Tibial artery (tissue), 4 donors: ENCODE measurements at regions not wholly inside any gene's neighbourhood (a gene's known extent, or its start where the extent isn't known, plus 50 kb on each side); places are given as distances from the start of the nearest gene placed in this dataset.

ENCODE experiments used
- DNase-seq, 2 donors: peaks; one replicate each; pipeline ENCODE4 v3.0.0-alpha.2; 2019
- H3K27ac ChIP-seq, 2 donors: fragments of 200-600 bp; sonication (generic) in 1 of 2; 1 replicate in 1 of 2; 2 replicates in 1 of 2; pipeline ENCODE4 v1.5.1; 2018 to 2019; ENCODE audit warnings: mild to moderate bottlenecking in 1 of 2
- H3K27me3 ChIP-seq, 2 donors: fragments of 200-600 bp; sonication (generic) in 1 of 2; one replicate each; pipeline versions ENCODE4 v1.5.1 to v1.6.0; 2016 to 2019
- H3K36me3 ChIP-seq, 3 donors: fragments of 200-600 bp; sonication (generic) in 2 of 3; one replicate each; pipeline ENCODE4 v1.5.1; 2016 to 2019; ENCODE audit warnings: mild to moderate bottlenecking in 2 of 3
- H3K4me1 ChIP-seq, 4 donors: fragments of 200-600 bp; sonication (generic) in 2 of 4; 1 replicate in 3 of 4; 2 replicates in 1 of 4; pipeline ENCODE4 v1.5.1; 2016 to 2019
- H3K4me3 ChIP-seq, 2 donors: fragments of 200-600 bp; sonication (generic) in 1 of 2; 1 replicate in 1 of 2; 2 replicates in 1 of 2; pipeline ENCODE4 v1.5.1; 2018 to 2019; ENCODE audit warnings: mild to moderate bottlenecking in 2 of 2
- H3K9me3 ChIP-seq, 3 donors: fragments of 200-600 bp; sonication (generic) in 1 of 3; one replicate each; pipeline ENCODE4 v1.5.1; 2016 to 2019
- CTCF ChIP-seq, 2 experiments: fragments of 200-600 bp in 1 of 2; fragments of 450-650 bp in 1 of 2; IDR thresholded peaks; one replicate each; pipeline ENCODE4 v1.5.1; 2017 to 2019; ENCODE audit warnings: antibody characterized with exemption in 2 of 2, mild to moderate bottlenecking in 1 of 2, moderate library complexity in 1 of 2
- intact Hi-C: fragments of 100-400 bp; cut with DNase I; formaldehyde crosslinking; loops from one replicate; pipeline ENCODE4 v1.15.0; 2023; ENCODE audit warnings: low total_unique reads

- peaks cover 5 to 9% (median 9%) of the 10 kb centered on the region in 3 donors for H3K9me3 ChIP-seq
- intact Hi-C loops, result no loop called here
- H3K4me3 ChIP-seq, result no peak overlapping the region
- H3K36me3 ChIP-seq, result no peaks in the 10 kb centered on the region
- no peaks in the 10 kb centered on the region for H3K4me1 ChIP-seq
- no peak overlapping the region for H3K27ac ChIP-seq
- no peak for TF ChIP-seq CTCF (IDR thresholded peaks at IDR 0.05)
- no peak for DNase-seq
- peaks cover 0 to 41% of the 10 kb centered on the region in 2 donors for H3K27me3 ChIP-seq
These were observed 465.9 kb downstream of the NPHP4 start for GRCh38 chr1:5526385-5526750.

- intact Hi-C loops, result no loop called here
- Histone ChIP-seq H3K9me3 (peaks cover 5 to 9% (median 9%) of the 10 kb centered on the region in 3 donors), H3K36me3 (no peaks in the 10 kb centered on the region)
These were observed 466.4 kb downstream of the NPHP4 start for GRCh38 chr1:5525597-5526384.

GRCh38 chr1:5522531-5523145 lies 469.6 kb downstream of the NPHP4 start:
- intact Hi-C loops, result no loop called here
- Histone ChIP-seq H3K27me3 (peaks cover 0 to 38% of the 10 kb centered on the region in 2 donors), H3K4me1 (no peaks in the 10 kb centered on the region), H3K27ac (no peak overlapping the region), H3K9me3 (no peaks in the 10 kb centered on the region), H3K36me3 (no peaks in the 10 kb centered on the region), H3K4me3 (no peak overlapping the region)
- no peak for DNase-seq
- no peak for TF ChIP-seq CTCF (IDR thresholded peaks at IDR 0.05)

More at GRCh38 chr1:5525597-5526384, 466.4 kb downstream of the NPHP4 start:
- Histone ChIP-seq H3K4me3 (no peak overlapping the region), H3K4me1 (no peaks in the 10 kb centered on the region), H3K27me3 (peaks cover 0 to 41% of the 10 kb centered on the region in 2 donors), H3K27ac (no peak overlapping the region)
- TF ChIP-seq CTCF (IDR thresholded peaks at IDR 0.05), result no peak
- no peak for DNase-seq

- Histone ChIP-seq H3K4me1 (no peaks in the 10 kb centered on the region), H3K27ac (no peak overlapping the region), H3K9me3 (no peaks in the 10 kb centered on the region), H3K4me3 (no peak overlapping the region), H3K36me3 (no peaks in the 10 kb centered on the region), H3K27me3 (peaks cover 0 to 29% of the 10 kb centered on the region in 2 donors)
- no peak for DNase-seq
- TF ChIP-seq CTCF (IDR thresholded peaks at IDR 0.05), result no peak
- intact Hi-C loops, result no loop called here
These were observed 472.7 kb downstream of the NPHP4 start for GRCh38 chr1:5519366-5520135.

- H3K27me3 ChIP-seq, result peaks cover 0 to 23% of the 10 kb centered on the region in 2 donors
- H3K4me1 ChIP-seq, result no peaks in the 10 kb centered on the region
- TF ChIP-seq CTCF (IDR thresholded peaks at IDR 0.05), result no peak
- no peaks in the 10 kb centered on the region for H3K36me3 ChIP-seq
- H3K4me3 ChIP-seq, result no peak overlapping the region
- no peak overlapping the region for H3K27ac ChIP-seq
- H3K9me3 ChIP-seq, result no peaks in the 10 kb centered on the region
- DNase-seq, result no peak
- intact Hi-C loops, result no loop called here
These were observed 475.5 kb downstream of the NPHP4 start for GRCh38 chr1:5516756-5517155.
